T-cell (primary cell): ENCODE measurements at regions not wholly inside any gene's neighbourhood (a gene's known extent, or its start where the extent isn't known, plus 50 kb on each side); places are given as distances from the start of the nearest gene placed in this dataset.

Source experiments
- ATAC-seq, 4 experiments: fragments of 200-7000 bp in 3 of 4; fragments of 150-1000 bp in 1 of 4; cut with Tn5 transposase; replicated peaks in 1 of 4; 1 replicate in 3 of 4; 2 replicates in 1 of 4; pipeline ENCODE4 v1.10.0; 2021; ENCODE audit warnings: moderate library complexity in 3 of 4, mild to moderate bottlenecking in 2 of 4, moderate number of reproducible peaks in 1 of 4
- CTCF ChIA-PET, 2 donors: fragments of 300-600 bp; sonication (Branson Sonifier 250); formaldehyde crosslinking; loops; one replicate each; lab custom pipeline; 2022; ENCODE audit warnings: antibody characterized with exemption in 2 of 2; lab: Charles Lee
- POLR2A ChIA-PET, 2 donors: fragments of 300-600 bp; sonication (Branson Sonifier 250); formaldehyde crosslinking; loops; one replicate each; lab custom pipeline; 2022; ENCODE audit warnings: antibody characterized with exemption in 2 of 2; lab: Charles Lee
- DNase-seq, 35 experiments: peaks; one replicate each; pipeline versions ENCODE4 v3.0.0 to v3.0.0-alpha.2; 2013 to 2023
- H3K27ac ChIP-seq: one replicate; pipeline ENCODE4 v1.5.1; 2013; ENCODE audit warnings: low read length
- H3K27me3 ChIP-seq, 2 experiments: replicated peaks in 1 of 2; 1 replicate in 1 of 2; 2 replicates in 1 of 2; pipeline versions ENCODE4 v1.6.1 to v1.7.0; 2013; ENCODE audit warnings: low read length in 1 of 2, mixed read lengths in 1 of 2; ENCODE audit not compliant: control insufficient read depth in 2 of 2, insufficient read depth in 2 of 2; ENCODE audit errors: extremely low read depth in 1 of 2
- H3K36me3 ChIP-seq, 2 donors: 1 replicate in 1 of 2; 2 replicates in 1 of 2; pipeline versions ENCODE4 v1.6.1 to v1.7.0; 2013; ENCODE audit warnings: low read length in 1 of 2; ENCODE audit not compliant: control insufficient read depth in 2 of 2, insufficient read depth in 1 of 2; ENCODE audit errors: extremely low read depth in 1 of 2
- H3K4me1 ChIP-seq, 2 experiments: 1 replicate in 1 of 2; 2 replicates in 1 of 2; pipeline versions ENCODE4 v1.6.1 to v1.7.0; 2013; ENCODE audit warnings: low read length in 2 of 2, mixed read lengths in 1 of 2; ENCODE audit not compliant: insufficient read depth in 2 of 2, control insufficient read depth in 1 of 2; ENCODE audit errors: extremely low read depth in 1 of 2
- H3K4me3 ChIP-seq, 2 donors: 1 replicate in 1 of 2; 2 replicates in 1 of 2; pipeline versions ENCODE4 v1.5.1 to v1.7.0; 2013; ENCODE audit warnings: mild to moderate bottlenecking in 2 of 2, low read length in 1 of 2, moderate library complexity in 1 of 2; ENCODE audit not compliant: control insufficient read depth in 1 of 2; ENCODE audit errors: extremely low read depth in 1 of 2
- H3K9me3 ChIP-seq: 2 replicates; pipeline ENCODE4 v1.7.0; 2013
- H3K27ac Mint-ChIP-seq, 2 donors: one replicate each; pipeline ENCODE4 v1.8.0; 2020 to 2021; ENCODE audit warnings: mild to moderate bottlenecking in 2 of 2, mixed read lengths in 2 of 2
- H3K27me3 Mint-ChIP-seq, 2 donors: one replicate each; pipeline ENCODE4 v1.8.0; 2021 to 2022; ENCODE audit warnings: mixed read lengths in 2 of 2
- H3K36me3 Mint-ChIP-seq: one replicate; pipeline ENCODE4 v1.8.0; 2021; ENCODE audit warnings: mixed read lengths
- H3K4me1 Mint-ChIP-seq, 3 donors: one replicate each; pipeline ENCODE4 v1.8.0; 2020 to 2022; ENCODE audit warnings: mixed read lengths in 3 of 3, mild to moderate bottlenecking in 1 of 3
- H3K4me3 Mint-ChIP-seq, 3 donors: one replicate each; pipeline ENCODE4 v1.8.0; 2020 to 2022; ENCODE audit warnings: mild to moderate bottlenecking in 3 of 3, mixed read lengths in 3 of 3, moderate library complexity in 3 of 3
- H3K9me3 Mint-ChIP-seq, 3 donors: one replicate each; pipeline ENCODE4 v1.8.0; 2020 to 2022; ENCODE audit warnings: mixed read lengths in 3 of 3
- WGBS: methylation state at CpG from one replicate; pipeline ENCODE4 v1.1.5; 2013; ENCODE audit warnings: missing lambda C conversion rate; ENCODE audit not compliant: insufficient coverage; 5-methylcytosine and 5-hydroxymethylcytosine counted together

DNA sequence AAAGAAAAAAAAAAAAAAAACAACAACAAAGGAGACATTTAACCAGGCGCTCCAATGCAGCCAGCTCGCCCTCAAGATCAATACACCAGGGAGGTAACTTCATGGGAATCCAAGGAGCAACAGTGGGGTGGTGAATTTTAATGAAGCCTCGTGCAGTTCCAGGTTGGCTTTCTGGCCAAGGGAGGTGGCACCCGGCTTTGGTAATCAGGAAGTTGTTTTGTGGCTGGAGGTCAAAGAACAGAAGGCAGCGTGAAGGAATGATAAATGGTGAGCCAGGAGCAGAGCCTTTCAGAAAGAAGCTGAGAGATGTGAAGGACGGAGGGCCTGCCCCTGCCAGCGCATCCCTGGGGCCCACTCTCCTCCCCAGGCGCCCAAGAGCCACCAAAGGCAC, 188.2 kb upstream of the TSC22D1 start:
- H3K9me3 Mint-ChIP-seq, result no peaks in the 10 kb centered on the region
- no peak for DNase-seq
- Histone ChIP-seq H3K27ac (no peak overlapping the region), H3K36me3 (no peaks in the 10 kb centered on the region), H3K4me3 (no peak overlapping the region), H3K27me3 (peaks cover 0 to 6% of the 10 kb centered on the region in 2 experiments), H3K4me1 (peaks cover 0 to 12% of the 10 kb centered on the region in 2 experiments), H3K9me3 (no peaks in the 10 kb centered on the region)
- POLR2A ChIA-PET, result no interaction called here
- no peaks in the 10 kb centered on the region for H3K27me3 Mint-ChIP-seq
- H3K4me1 Mint-ChIP-seq, result peaks cover 18 to 20% (median 20%) of the 10 kb centered on the region in 3 donors
- no peak overlapping the region for H3K4me3 Mint-ChIP-seq
- CTCF ChIA-PET, result no interaction called here
- no peak for ATAC-seq
- H3K36me3 Mint-ChIP-seq, result no peaks in the 10 kb centered on the region
- no peak overlapping the region for H3K27ac Mint-ChIP-seq
- WGBS, result 40% methylated on average over 3 of the region's 8 CpGs

GRCh38 chr13:44763615-44764301, 187.6 kb upstream of the TSC22D1 start:
- ATAC-seq, result no peak
- no peak overlapping the region for H3K27ac Mint-ChIP-seq

DNA sequence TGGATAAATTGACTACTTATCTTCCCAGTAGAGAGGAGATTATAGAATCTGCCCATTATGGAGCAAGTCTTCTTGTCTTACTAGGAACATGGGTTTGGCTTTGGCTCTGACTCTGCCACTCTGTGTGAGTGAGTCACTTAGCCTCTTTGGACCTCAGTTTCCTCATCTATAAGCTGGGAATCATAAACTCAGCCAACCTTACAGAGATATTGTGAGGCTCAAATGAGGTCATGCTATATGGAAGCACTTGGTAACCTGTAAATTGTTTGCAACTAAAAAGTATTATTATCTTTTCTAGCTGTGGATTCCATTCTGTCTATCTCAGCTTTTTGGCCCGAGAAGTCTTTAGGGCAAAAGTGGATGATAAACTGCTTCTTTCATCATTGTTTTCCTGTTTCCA, 186.8 kb upstream of the TSC22D1 start:
- Mint-ChIP-seq H3K4me1 (peaks cover 4 to 6% (median 6%) of the 10 kb centered on the region in 3 donors), H3K27ac (no peak overlapping the region), H3K9me3 (no peaks in the 10 kb centered on the region), H3K27me3 (no peaks in the 10 kb centered on the region), H3K4me3 (no peak overlapping the region), H3K36me3 (no peaks in the 10 kb centered on the region)
- H3K27me3 ChIP-seq, result peaks cover 0 to 6% of the 10 kb centered on the region in 2 experiments
- H3K36me3 ChIP-seq, result no peaks in the 10 kb centered on the region
- WGBS, result no CpG with 5 or more reads among the region's 1 CpG
- POLR2A ChIA-PET, result no interaction called here
- no peak overlapping the region for H3K27ac ChIP-seq
- no peak overlapping the region for H3K4me3 ChIP-seq
- DNase-seq (no peak), ATAC-seq (no peak)
- CTCF ChIA-PET, result no interaction called here
- no peaks in the 10 kb centered on the region for H3K9me3 ChIP-seq
- peaks cover 0 to under 1% of the 10 kb centered on the region in 2 experiments for H3K4me1 ChIP-seq

More at GRCh38 chr13:44763615-44764301, 187.6 kb upstream of the TSC22D1 start:
- POLR2A ChIA-PET, result no interaction called here
- Histone ChIP-seq H3K36me3 (no peaks in the 10 kb centered on the region), H3K4me3 (no peak overlapping the region), H3K27ac (no peak overlapping the region), H3K9me3 (no peaks in the 10 kb centered on the region), H3K4me1 (peaks cover 0 to 7% of the 10 kb centered on the region in 2 experiments), H3K27me3 (peaks cover 0 to 6% of the 10 kb centered on the region in 2 experiments)
- CTCF ChIA-PET, result interaction anchor here in 1 of 2 donors (0.5 kb wide), 1 partner anchor 110 kb away, joined by 5 read pairs; no protein-coding TSS in a partner anchor
- H3K27me3 Mint-ChIP-seq, result no peaks in the 10 kb centered on the region
- WGBS, result 88% methylated on average over 8 of the region's 11 CpGs
- no peaks in the 10 kb centered on the region for H3K9me3 Mint-ChIP-seq
- H3K36me3 Mint-ChIP-seq, result no peaks in the 10 kb centered on the region
- no peak for DNase-seq
- no peak overlapping the region for H3K4me3 Mint-ChIP-seq
- H3K4me1 Mint-ChIP-seq, result peaks cover 12 to 15% (median 14%) of the 10 kb centered on the region in 3 donors

DNA sequence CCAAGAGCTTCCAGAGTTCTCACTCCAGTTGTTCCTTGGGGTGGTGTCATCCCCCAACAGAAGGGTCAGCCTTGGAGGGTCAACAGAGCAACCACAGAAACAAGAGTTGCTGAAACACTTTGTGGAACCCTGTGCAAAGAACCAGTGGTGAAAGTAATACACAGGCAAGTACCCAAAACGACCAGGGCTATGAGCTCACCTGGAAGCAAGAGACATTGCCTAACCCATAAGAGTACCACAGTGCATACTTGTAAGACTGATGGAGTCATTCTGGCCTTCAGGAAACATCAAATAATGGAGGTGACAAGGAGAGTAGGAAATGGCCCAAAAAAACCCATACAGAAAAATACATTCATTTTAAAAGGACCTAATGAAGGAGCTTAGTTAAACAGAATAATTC, 184.3 kb upstream of the TSC22D1 start:
- ChIA-PET CTCF (interaction anchor here in 1 of 2 donors (0.6 kb wide), 1 partner anchor 118 kb away, joined by 3 read pairs; no protein-coding TSS in a partner anchor), POLR2A (no interaction called here)
- no peak overlapping the region for H3K27ac Mint-ChIP-seq
- DNase-seq (no peak), ATAC-seq (no peak)
- H3K27me3 Mint-ChIP-seq, result peaks cover 0 to 4% of the 10 kb centered on the region in 2 donors
- H3K4me3 ChIP-seq, result no peak overlapping the region
- no peaks in the 10 kb centered on the region for H3K4me1 ChIP-seq
- H3K36me3 ChIP-seq, result no peaks in the 10 kb centered on the region
- H3K9me3 Mint-ChIP-seq, result no peaks in the 10 kb centered on the region
- no CpG with 5 or more reads among the region's 1 CpG for whole genome bisulfite sequencing
- peaks cover 0 to 2% (median 0%) of the 10 kb centered on the region in 3 donors for H3K4me1 Mint-ChIP-seq
- H3K36me3 Mint-ChIP-seq, result no peaks in the 10 kb centered on the region
- H3K27ac ChIP-seq, result no peak overlapping the region
- H3K27me3 ChIP-seq, result peaks cover 0 to 6% of the 10 kb centered on the region in 2 experiments
- H3K9me3 ChIP-seq, result no peaks in the 10 kb centered on the region
- no peak overlapping the region for H3K4me3 Mint-ChIP-seq

DNA sequence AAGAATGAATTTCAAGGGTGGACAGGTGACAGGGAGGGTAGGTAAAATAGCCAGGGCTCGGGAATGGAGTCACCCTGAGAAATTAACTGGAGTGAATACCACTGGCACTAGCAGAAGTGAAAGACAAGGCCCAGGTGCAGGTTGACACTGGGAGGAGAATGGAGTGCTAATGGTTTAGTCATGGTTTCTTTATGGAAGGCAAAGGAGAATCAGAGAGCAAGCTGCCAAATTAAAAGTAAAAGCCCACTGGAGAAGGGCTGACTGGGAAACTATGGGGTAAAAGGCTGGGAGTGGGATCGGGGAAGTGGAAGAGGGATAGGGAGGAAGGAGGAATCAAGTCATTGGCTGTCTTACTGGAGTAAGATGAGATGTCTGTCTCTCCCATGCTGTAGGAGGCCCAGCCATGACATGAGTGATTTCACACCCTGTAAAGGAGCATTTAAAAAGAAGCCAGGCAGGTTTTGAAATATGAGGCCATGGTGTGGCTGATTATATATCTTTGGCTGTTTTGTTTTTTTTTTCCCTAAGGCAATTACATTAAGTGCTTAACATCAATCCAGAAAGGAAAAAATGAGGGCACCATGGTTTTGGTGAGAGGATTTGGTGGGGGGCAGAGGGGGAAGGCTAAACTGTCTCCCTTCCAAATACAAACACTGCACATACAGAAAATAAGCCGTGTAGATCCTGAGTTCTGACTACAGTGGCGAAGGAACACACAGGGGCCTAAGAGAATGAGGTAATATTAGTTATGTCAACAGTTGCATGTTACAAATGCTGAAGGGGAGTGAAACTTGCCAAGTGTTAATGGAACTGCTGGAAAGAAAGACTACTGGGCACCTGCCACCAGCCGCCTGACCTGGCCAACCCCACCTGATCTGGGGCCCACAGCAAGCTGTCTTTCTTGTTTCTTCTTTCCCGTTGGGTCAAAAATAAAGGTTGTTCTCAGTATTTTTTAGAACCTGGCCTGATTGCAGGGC, 183.5 kb upstream of the TSC22D1 start:
- CTCF ChIA-PET, result interaction anchor here in 1 of 2 donors (0.6 kb wide), 1 partner anchor 117 kb away, joined by 3 read pairs; no protein-coding TSS in a partner anchor
- Mint-ChIP-seq H3K36me3 (no peaks in the 10 kb centered on the region), H3K9me3 (no peaks in the 10 kb centered on the region), H3K27ac (no peak overlapping the region), H3K4me3 (no peak overlapping the region), H3K4me1 (peaks cover 0 to 2% (median 0%) of the 10 kb centered on the region in 3 donors), H3K27me3 (peaks cover 0 to 4% of the 10 kb centered on the region in 2 donors)
- H3K36me3 ChIP-seq, result no peaks in the 10 kb centered on the region
- peaks cover 0 to 6% of the 10 kb centered on the region in 2 experiments for H3K27me3 ChIP-seq
- no peaks in the 10 kb centered on the region for H3K4me1 ChIP-seq
- H3K9me3 ChIP-seq, result no peaks in the 10 kb centered on the region
- POLR2A ChIA-PET, result no interaction called here
- H3K4me3 ChIP-seq, result no peak overlapping the region
- no peak overlapping the region for H3K27ac ChIP-seq
- DNase-seq, result no peak
- 79% methylated on average over 4 of the region's 6 CpGs for whole genome bisulfite sequencing
- no peak for ATAC-seq

DNA sequence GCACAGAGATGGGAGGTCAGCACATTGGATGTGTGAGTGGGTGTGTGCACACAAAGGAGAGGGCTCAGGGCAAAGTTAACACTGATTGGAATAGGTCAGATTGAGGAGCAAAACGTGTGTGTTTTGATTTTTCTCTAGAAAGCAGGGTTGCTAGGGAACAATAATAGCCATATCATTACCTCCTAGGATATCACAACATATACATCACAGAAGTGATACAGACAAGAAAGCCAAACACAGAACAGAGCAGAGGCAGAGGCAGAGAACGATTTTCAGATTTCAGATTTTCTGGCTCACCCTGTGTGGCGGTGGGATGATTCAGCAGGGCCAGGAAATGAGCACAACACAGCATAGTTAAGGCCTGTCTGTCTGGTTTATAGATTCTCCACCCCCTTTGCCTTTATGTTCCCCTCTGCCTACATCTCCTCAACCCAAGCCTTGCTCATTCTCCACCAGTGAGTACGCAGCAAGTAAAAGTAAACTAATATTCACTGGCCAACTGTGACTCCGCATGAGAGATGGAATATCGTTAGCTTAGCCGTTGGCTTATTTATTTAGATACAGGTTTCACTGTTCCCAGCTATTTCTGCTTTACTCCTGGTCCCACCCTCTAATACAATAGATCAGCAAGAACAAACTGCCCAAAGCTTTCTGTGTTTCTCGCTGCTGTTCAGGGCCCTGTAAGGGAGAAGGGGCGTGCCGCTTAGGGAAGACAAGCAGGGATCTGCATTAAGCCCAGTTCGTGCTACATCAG, 182.7 kb upstream of the TSC22D1 start:
- Mint-ChIP-seq H3K36me3 (no peaks in the 10 kb centered on the region), H3K9me3 (no peaks in the 10 kb centered on the region), H3K4me3 (no peak overlapping the region), H3K4me1 (no peaks in the 10 kb centered on the region), H3K27me3 (peaks cover 0 to 4% of the 10 kb centered on the region in 2 donors), H3K27ac (no peak overlapping the region)
- H3K4me1 ChIP-seq, result no peaks in the 10 kb centered on the region
- WGBS, result 72% methylated on average over 5 of the region's 11 CpGs
- ATAC-seq, result peak in 1 of 4 experiments; percentile 26
- peaks cover 0 to 3% of the 10 kb centered on the region in 2 experiments for H3K27me3 ChIP-seq
- no peak overlapping the region for H3K4me3 ChIP-seq
- no peak for DNase-seq
- H3K36me3 ChIP-seq, result no peaks in the 10 kb centered on the region
- ChIA-PET POLR2A (no interaction called here), CTCF (no interaction called here)
- H3K27ac ChIP-seq, result no peak overlapping the region
- H3K9me3 ChIP-seq, result no peaks in the 10 kb centered on the region
